ENCODE measurements at regions not wholly inside any gene's neighbourhood (a gene's known extent, or its start where the extent isn't known, plus 50 kb on each side); places are given as distances from the start of the nearest gene placed in this dataset.

GRCh38 chr10:29204070-29204800, 84.6 kb upstream of the LYZL1 start:
- no peak for TF ChIP-seq CTCF (conservative IDR thresholded peaks at IDR 0.05; ENCODE audit: low read depth in 2 of 2)
- TF ChIP-seq EZH2 (IDR thresholded peaks at IDR 0.05; ENCODE audit: low read depth, unreplicated experiment), result no peak
- TF ChIP-seq JUNB (IDR thresholded peaks at IDR 0.05; ENCODE audit: unreplicated experiment), result no peak
- TF ChIP-seq ETS1 (IDR thresholded peaks at IDR 0.05), result no peak

All from GM23338 (cell line).